Occipital lobe (tissue), 1 donor: ENCODE measurements at regions not wholly inside any gene's neighbourhood (a gene's known extent, or its start where the extent isn't known, plus 50 kb on each side); places are given as distances from the start of the nearest gene placed in this dataset.

Experiments used
- DNase-seq: peaks from one replicate; lab custom pipeline; 2025; lab: John Stamatoyannopoulos, UW

GRCh38 chr4:32393806-32394205 lies 1673.6 kb downstream of the PCDH7 start:
- no peak for DNase-seq

GRCh38 chr4:32394255-32394654 lies 1674.1 kb downstream of the PCDH7 start:
- no peak for DNase-seq

- no peak for DNase-seq
Measured at GRCh38 chr4:32396507-32397070, 1676.4 kb downstream of the PCDH7 start.

GRCh38 chr4:32400870-32401269 lies 1680.7 kb downstream of the PCDH7 start:
- DNase-seq: no peak

- DNase-seq: no peak
Measured at GRCh38 chr4:32417113-32417704, 1697.0 kb downstream of the PCDH7 start.

- DNase-seq: no peak
Measured at GRCh38 chr4:32423267-32423666, 1703.1 kb downstream of the PCDH7 start.

GRCh38 chr4:32425243-32425642 lies 1705.1 kb downstream of the PCDH7 start:
- no peak for DNase-seq

GRCh38 chr4:32427566-32427965 lies 1707.4 kb downstream of the PCDH7 start:
- no peak for DNase-seq

- DNase-seq: no peak
Measured at GRCh38 chr4:32429151-32429550, 1709.0 kb downstream of the PCDH7 start.

GRCh38 chr4:32435308-32435707 lies 1715.1 kb downstream of the PCDH7 start:
- no peak for DNase-seq

- DNase-seq: no peak
Measured at GRCh38 chr4:32436816-32437215, 1716.6 kb downstream of the PCDH7 start.

GRCh38 chr4:32440391-32440790 lies 1720.2 kb downstream of the PCDH7 start:
- DNase-seq: no peak

GRCh38 chr4:32454482-32454881 lies 1734.3 kb downstream of the PCDH7 start:
- DNase-seq: no peak

- no peak for DNase-seq
Measured at GRCh38 chr4:32455231-32455630, 1735.1 kb downstream of the PCDH7 start.

GRCh38 chr4:32460972-32461371 lies 1740.8 kb downstream of the PCDH7 start:
- DNase-seq: no peak

GRCh38 chr4:32462944-32463343 lies 1742.8 kb downstream of the PCDH7 start:
- DNase-seq: no peak

- no peak for DNase-seq
Measured at GRCh38 chr4:32470087-32470585, 1750.0 kb downstream of the PCDH7 start.

GRCh38 chr4:32472918-32473317 lies 1752.7 kb downstream of the PCDH7 start:
- no peak for DNase-seq

GRCh38 chr4:32475710-32476109 lies 1755.5 kb downstream of the PCDH7 start:
- DNase-seq: no peak

GRCh38 chr4:32477518-32477917 lies 1757.3 kb downstream of the PCDH7 start:
- DNase-seq: no peak

GRCh38 chr4:32485956-32486355 lies 1765.8 kb downstream of the PCDH7 start:
- no peak for DNase-seq

- no peak for DNase-seq
Measured at GRCh38 chr4:32488690-32489089, 1768.5 kb downstream of the PCDH7 start.

GRCh38 chr4:32499171-32499570 lies 1779.0 kb downstream of the PCDH7 start:
- no peak for DNase-seq

- no peak for DNase-seq
Measured at GRCh38 chr4:32503241-32503640, 1783.1 kb downstream of the PCDH7 start.
